Astrocyte (in vitro differentiated cells and primary cell): ENCODE measurements at regions not wholly inside any gene's neighbourhood (a gene's known extent, or its start where the extent isn't known, plus 50 kb on each side); places are given as distances from the start of the nearest gene placed in this dataset.

Experiments used
- CTCF ChIP-seq: IDR thresholded peaks from 2 replicates; pipeline ENCODE4 v1.5.1; 2011; ENCODE audit warnings: low read depth, mild to moderate bottlenecking, inconsistent platforms, low read length, moderate library complexity; ENCODE audit not compliant: insufficient read depth
- EZH2 ChIP-seq: IDR thresholded peaks from 2 replicates; pipeline ENCODE4 v1.6.1; 2012; ENCODE audit warnings: mild to moderate bottlenecking, low read length, inconsistent platforms; ENCODE audit not compliant: insufficient read depth

DNA sequence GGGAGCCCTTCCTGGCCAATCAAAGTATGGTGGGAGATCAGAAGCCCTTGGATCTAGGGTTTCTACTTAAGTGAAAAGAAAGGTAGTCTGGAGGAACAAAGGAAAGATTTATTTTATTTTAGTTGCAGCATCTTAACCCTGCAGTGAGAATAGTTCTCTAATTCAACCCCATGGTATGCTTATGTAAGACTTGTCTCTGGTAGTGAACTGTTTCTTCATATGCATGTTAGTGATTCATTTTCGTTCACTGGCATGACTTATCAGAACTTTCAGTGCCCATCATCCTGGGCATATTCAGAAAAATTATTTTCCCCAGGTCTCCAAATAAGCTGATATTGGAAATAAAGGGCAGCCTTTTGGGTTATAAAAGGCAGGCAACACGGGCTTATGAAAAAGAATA lies 1058.8 kb downstream of the NLGN4Y start:
- TF ChIP-seq CTCF (no peak), EZH2 (no peak)
